Skin epidermis (tissue), 12 donors: ENCODE measurements at regions not wholly inside any gene's neighbourhood (a gene's known extent, or its start where the extent isn't known, plus 50 kb on each side); places are given as distances from the start of the nearest gene placed in this dataset.

Experiments used
- H3K27ac ChIP-seq, 21 experiments: fragments of 200-600 bp; sonication (generic) in 11 of 21; one replicate each; pipeline ENCODE4 v1.5.0; 2020; ENCODE audit warnings: mild to moderate bottlenecking in 3 of 21, inconsistent platforms in 2 of 21, moderate library complexity in 2 of 21
- H3K4me3 ChIP-seq, 7 experiments: fragments of 200-600 bp; sonication (generic) in 2 of 7; one replicate each; pipeline ENCODE4 v1.5.0; 2020; ENCODE audit warnings: inconsistent platforms in 2 of 7, mild to moderate bottlenecking in 2 of 7, moderate library complexity in 1 of 7

DNA sequence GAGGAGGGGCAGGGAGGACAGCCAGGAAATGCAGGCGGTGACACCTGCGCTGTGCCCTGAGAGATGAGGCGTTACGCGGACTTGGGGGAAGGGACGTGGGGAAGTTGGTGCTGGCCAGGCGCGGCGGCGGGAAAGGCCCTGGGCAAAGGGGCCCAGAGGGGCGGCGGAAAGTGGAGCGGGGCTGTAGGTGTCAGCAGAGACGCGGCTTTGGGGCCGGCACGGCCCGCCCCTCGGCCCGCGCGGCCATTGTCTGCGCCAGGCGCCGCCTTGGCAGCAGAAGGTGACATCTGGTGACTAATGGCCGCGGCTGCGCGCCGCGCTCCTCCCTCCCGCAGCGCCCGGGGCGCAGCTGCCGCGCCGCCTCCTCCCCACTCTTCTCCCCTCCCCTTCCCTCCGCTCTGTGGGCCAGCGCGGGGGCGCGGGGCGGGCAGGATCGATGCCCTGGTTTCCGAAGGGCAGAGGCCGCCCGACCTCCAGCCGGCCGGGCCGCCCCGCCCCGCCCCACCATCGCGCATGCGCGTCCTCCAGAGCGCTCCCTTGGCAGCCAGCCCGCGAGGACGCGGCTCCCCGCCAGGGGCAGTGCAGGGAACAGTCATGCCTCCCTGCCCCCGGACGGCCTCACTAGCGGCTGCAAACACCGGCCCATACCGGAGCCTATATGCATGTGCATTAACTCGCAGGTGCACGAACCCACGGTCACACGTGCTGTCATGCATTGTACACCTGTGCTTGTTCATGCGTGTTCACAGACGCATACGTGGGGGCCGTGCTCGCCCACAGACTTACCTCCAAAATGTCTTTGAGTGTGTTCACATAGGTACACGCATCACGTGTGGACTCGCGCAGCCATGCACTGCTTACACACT, 269.6 kb downstream of the RPS24 start:
- H3K27ac ChIP-seq = peak overlapping the region; percentile 4 to 96 (median 89)

DNA sequence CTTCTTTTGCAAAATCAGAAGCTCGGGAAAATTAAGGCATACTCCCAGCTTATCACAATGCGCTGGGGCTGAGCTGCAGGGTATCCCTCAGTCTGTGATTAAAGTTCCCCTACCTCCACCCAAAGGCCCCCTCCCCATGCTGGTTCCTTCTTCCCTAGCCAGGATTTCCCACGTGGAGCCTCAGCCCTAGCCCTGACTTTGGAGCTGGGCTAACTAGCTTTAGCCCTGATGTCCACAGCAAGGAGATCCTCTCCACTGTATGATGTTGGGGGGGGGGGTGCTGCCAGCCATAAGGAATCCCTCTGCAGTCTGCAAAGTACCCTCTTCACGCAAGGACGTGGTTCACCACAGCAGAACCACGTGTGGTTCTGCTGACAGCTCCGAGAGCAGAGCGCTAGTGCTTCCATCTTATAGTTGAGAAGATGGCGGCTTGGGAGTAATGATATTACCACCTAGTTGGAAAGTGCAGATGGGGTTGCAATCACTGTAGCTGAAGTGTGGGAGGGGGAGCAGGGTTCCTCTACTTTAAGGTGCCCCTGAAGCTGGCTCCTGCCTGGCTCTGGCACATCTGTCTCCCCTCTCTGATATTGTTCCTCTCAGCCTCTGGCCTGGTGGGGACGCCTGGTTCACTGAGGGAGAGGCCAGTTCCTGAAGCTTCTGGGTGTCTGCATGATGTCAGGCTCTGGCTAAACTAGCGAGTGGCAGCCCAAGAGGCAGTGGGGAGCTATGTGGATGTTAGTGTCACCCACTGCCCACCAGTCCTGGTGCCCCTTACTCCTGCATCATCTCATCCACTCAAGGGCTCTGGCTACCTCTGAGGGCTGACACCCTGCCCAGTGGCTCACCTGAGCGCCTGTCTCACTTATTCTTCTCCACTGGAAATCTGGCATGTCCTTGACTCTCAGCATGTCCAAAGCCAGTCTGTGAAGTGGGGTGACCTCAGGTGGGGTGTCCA, 270.7 kb downstream of the RPS24 start:
- no peak overlapping the region for H3K27ac ChIP-seq
- H3K4me3 ChIP-seq = no peak overlapping the region

More for the DNA sequence above, 269.6 kb downstream of the RPS24 start:
- H3K4me3 ChIP-seq = peak overlapping the region; percentile 45 to 62 (median 52)

DNA sequence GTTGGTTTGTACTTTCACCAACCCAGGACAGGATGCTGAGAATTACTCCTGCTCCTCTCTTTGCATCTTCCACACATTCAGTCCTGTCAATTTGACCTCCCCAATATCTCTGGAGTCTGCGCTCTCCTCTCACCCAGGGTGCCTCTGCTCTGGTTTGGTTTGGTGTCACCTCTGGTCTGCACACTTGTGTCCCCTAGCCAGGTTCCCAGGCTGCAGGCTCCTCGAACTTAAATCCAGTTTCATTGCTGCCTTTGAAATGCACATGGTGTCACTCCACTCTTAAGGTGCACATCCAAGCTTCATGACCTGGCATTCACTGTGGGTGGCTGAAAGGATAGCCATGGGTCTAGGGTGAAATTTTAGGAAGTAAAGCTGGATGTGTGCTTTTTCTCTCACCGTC, 271.6 kb downstream of the RPS24 start:
- no peak overlapping the region for H3K4me3 ChIP-seq
- no peak overlapping the region for H3K27ac ChIP-seq

DNA sequence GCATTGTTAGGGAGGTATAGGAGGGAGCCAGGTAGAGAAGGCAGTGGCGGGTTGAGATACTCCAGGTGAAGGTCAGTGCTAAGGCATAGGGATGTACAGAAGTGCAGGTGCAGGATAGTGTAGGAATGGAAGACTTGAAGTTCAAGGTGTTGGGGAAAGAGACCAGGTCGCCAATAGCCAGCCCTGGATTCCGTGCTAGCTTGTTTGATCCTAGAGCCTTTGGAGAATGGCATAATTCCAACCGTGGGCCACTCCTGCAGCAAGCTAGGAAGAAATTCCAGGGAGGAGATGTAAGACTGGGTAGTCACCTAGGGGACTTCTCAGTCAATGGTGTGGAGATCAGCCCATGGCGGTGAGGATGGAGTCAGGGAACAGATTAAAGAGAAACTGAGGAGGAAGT, 272.7 kb downstream of the RPS24 start:
- H3K27ac ChIP-seq = no peak overlapping the region

DNA sequence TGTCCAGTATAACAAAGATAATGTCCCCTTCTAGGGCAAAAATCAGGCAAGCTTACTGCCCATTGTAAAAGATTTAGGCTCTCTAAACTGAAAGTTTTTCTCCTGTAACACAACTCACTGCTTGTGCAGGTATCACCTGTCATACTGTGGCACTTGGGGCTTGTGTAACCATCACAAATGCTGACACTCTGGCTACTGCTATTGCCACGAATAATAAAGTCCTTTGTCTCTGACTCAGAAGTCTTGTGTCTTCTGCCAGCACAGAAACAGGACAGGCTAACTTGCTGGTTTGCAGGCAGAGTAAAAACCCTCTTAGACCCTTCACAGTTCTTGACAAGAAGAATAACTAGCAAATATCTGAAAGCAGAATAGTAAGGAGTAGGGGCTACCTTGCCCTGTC, 273.9 kb downstream of the RPS24 start:
- no peak overlapping the region for H3K4me3 ChIP-seq
- no peak overlapping the region for H3K27ac ChIP-seq

More for the DNA sequence above, 272.7 kb downstream of the RPS24 start:
- H3K4me3 ChIP-seq = no peak overlapping the region

DNA sequence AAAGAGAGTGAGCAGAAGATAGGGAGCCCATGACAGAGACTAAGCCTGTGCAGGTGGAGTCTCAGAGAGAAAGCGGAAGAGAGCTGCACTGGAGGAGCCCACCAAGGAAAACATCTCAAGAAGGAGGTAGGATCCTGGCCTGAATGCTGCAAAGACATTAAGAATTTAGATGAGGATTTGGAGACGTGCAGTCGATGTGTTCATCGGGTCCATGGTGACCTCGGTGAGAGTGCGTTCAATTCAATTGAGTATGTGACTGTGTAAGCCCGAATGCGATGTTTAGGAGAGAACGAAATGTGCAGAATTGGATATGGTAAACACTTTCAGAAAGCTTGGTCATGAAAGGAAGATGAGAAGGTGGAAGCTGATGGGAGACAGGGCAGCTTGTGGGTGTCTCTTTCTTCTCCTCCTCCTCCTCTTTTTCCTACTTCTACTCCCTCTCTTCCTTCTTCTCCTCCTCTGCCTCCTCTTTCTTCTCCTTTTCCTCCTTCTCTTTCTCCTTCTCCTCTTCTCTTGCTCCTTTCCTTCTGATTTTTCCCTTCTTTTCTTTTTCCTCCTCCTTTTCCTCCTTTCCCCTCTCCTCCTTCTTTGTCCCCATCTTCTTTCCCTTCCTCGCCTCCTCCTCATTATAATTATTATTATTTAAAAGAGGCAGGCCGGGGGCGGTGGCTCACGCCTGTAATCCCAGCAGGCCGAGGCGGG, 276.0 kb downstream of the RPS24 start:
- H3K27ac ChIP-seq = no peak overlapping the region

DNA sequence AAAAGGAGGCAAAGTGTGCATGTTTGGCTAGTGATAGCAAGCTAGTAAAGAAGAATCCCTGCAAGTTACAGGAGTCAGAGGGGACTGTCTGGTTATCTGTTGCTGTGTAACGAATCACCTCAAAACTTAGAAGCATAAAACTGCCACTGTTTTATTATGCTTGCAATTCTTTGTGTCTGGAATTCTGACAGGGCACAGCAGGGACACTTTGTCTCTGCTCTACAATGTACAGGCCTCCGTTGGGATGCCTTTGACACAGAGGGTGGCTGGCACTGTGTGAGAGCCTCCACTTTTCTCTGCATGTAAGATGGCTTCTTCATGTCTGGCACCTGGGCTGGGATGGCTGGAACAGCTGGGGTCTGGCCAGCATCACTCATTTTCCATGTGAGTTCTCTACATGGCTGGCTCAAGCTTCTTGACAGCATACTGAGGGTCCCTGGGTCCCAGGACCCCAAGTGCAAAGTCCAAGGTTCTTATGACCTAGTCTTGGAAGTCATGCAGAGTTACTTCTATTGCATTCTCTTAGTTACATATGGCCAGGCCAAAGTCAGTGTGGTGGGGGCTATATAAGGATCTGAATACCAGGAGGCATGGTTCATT, 276.9 kb downstream of the RPS24 start:
- no peak overlapping the region for H3K4me3 ChIP-seq
- no peak overlapping the region for H3K27ac ChIP-seq

More for the DNA sequence above, 276.0 kb downstream of the RPS24 start:
- no peak overlapping the region for H3K4me3 ChIP-seq

DNA sequence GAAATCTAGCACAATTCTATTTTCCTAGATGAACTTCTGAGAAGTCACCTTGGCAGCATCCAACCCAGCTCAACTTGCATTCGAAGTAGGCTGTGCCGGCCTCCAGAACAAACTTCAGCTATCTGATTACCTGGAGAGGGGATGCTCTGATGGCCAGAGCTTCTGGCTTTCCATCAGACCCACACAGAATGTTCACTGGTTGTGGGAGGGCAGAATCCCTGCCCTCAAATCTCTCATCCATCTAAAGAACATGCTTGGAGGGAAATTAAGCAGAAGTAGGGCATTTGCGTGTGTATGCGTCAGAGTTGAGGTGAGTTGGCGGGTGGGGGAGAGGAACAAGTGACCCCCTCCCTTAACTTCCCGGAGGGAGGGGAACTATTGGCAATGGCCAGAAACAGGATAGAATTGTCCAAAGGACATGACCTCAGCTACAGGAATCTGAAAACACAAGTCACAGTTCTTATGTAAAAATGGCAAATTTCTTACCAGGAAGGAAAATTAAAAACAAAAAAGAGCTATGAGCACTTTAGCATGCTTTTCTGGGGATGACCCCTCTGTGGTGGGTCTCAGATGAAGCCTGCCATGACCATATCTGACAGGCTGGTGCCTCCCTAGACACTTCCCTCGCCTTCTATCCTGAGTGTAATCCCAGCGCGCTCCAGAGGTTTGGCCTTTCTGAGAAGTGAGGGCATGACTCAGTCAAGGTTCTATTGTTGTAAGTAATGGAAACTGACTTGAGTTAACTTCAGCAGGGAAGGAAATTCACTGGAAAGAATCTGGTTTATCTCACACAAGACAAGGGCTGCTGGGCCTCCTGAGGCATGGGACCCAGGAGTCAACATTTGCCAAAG, 278.8 kb downstream of the RPS24 start:
- H3K27ac ChIP-seq = peak overlapping the region in 2 of 21 experiments; percentile 5 to 36
- no peak overlapping the region for H3K4me3 ChIP-seq

DNA sequence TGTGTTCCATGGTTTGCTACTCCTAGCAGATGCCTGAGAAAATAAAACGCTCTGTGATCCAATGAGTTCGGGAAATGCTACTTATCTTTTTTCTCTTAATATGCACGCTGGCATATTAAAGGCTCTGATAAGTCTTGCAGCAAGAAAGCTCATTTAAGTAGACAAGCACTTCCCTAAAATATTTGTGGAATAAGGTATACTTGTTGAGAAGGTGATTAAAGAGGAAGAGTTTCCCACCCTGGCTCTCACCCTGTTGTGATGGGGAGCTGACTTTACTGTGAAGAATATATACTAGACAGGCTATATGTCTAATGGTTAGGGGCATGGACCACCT, 279.4 kb downstream of the RPS24 start:
- peak overlapping the region in 2 of 21 experiments; percentile 5 to 36 for H3K27ac ChIP-seq
- H3K4me3 ChIP-seq = no peak overlapping the region

DNA sequence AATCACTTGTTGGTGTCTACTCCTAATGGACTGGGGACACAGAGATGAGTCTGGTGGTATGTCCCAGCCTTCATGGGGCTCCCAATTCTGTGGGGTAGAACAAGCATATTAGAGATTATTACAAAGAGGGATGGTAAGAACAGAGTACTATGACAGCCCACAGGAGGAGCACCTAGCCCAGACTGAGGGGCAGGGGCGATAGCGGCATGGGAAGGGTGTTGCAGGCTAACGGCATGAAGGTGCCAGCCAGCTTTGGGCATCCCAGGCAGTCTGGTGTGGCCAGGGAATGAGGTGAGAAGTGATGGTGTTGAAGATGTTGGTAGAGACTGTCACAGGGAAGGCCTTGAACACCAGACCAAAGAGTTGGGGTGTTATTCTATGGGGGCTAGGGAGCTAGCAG, 280.0 kb downstream of the RPS24 start:
- no peak overlapping the region for H3K27ac ChIP-seq
- no peak overlapping the region for H3K4me3 ChIP-seq

DNA sequence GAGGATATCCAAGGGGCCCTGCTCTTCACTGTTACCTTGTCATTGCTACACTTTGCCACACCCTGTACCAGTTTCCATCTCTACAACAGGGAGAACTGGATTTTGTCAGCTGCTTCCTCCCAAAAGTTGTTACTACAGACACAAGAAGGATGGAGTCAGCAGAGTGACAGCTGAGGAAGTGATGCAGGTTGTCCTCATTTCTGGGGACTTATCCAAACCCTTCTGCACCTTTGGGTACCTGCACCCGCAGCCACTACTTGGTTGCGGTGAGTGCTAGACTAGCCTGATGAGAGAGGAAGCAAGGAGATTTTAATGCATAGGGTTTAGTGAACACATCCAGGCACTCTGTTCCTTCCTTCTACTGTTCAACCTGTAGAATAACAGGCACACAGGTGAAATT, 281.0 kb downstream of the RPS24 start:
- no peak overlapping the region for H3K27ac ChIP-seq

DNA sequence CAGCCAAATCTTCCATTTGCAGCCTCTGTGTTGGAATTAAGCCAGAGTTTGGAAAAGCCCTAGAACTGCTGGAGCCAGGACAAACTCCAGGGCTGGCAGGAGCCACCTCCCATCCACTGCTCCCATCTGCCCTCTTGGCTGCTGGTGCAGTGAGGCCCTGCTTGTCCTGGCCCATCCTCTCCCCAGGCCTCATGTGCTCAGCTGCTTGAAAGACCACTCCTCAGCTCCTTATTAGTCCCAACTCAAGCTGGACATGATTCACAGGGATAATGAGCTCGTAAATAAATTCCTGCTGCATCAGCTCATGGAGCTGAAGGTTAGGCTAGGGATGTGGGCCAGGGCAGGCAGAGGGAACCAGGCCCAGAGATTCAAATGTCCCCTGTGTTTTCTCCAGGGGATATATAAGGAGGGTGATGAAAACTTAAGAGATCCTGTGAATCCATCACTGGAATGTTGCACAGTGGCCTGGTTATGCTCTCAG, 282.8 kb downstream of the RPS24 start:
- Histone ChIP-seq H3K27ac (peak overlapping the region in 4 of 21 experiments; percentile 5 to 51 (median 32)), H3K4me3 (no peak overlapping the region)

More for the DNA sequence above, 281.0 kb downstream of the RPS24 start:
- H3K4me3 ChIP-seq = no peak overlapping the region

DNA sequence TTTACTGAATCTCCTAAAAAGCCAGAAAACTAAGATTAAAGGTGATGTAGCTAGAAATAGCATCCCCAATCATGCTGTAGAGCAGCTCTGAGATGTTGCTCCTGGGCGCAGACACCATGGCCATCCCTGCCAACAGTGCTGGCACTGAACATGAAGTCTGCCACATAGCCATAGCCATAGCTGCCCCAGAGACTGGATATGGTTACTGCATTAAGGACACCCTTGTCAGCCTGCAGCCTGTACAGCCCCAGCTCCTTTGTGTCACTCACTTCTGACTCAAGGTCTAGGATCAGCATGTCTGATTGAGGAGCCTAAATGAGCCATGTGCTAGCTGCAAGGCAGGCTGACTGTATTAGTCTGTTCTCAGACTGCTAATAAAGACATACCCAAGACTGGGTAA, 284.6 kb downstream of the RPS24 start:
- no peak overlapping the region for H3K27ac ChIP-seq

DNA sequence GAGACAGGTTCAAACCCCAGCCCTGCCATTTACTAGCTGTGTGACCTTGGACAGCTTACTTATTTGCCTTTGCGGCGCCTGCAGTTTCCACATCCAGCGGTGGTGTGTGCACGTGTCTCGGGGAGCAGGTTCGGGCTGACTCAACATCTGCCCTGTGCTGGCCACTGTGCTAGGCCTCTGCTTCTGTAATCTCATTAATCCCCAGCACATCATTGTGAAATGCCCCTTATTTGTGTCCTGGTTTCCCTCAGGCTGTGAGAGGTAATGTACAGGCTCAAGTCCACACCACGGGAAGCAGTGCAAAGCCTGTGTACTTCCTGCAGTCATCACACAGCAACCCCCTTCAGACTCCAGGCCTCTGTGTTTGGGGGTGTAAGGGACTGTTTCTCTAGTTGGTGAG, 285.7 kb downstream of the RPS24 start:
- Histone ChIP-seq H3K4me3 (no peak overlapping the region), H3K27ac (no peak overlapping the region)

More for the DNA sequence above, 284.6 kb downstream of the RPS24 start:
- no peak overlapping the region for H3K4me3 ChIP-seq

DNA sequence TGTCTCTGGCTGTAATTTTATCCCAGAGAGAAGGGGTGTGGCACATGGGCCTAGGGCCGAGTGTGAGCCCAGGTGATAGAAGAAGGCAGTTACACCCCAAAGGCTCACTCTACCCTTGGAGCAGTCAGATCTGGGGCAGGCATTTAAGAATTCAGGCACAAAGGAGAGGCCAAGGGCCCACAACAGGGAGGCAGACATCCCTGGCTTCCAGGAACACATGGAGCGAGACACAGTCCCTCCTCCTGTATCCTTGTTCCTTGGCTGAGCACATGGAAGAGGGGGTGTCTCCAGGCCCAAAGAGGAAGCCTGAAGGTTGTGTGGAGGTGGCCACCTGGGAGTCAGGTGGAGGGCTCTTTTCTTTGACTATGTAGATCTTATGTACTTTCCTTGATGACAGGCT, 286.2 kb downstream of the RPS24 start:
- no peak overlapping the region for H3K27ac ChIP-seq
- H3K4me3 ChIP-seq = no peak overlapping the region

DNA sequence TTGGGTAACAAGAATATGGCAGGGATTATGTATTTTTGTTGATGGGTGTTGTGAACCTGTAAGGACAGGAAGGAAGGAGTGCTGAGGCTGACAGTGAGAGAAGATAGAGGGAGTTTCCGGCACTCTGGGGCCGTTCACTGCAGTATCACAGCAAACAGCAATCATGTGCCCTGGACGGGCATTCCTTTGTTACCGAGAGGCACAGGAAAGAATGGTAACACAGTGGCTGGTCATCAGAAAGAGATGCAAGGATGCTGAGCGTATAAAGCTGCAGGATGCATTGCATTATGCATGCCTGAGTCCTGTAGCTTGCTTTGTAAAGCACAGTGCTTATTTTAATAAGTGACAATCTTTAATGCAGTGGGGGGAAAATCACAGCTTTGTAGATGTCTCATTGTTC, 286.8 kb downstream of the RPS24 start:
- H3K27ac ChIP-seq = no peak overlapping the region

DNA sequence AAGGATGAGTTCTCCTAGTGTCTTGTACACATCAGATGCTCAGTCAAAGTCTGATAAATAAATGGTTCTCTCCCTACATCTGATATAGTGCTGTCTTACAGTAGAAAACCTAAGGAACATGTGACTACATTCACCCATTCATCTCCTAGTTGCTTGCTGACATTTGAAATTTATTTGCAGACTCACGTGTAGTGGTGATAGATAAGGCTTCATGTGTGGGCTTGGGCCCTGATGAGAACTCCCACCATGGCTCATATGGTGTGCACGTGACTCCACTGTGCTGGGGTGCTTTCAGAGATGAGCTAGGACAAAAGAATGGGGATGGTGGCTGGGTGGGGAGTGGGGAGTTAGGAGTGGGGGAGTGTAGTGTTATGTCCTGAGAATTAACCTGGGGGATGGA, 287.3 kb downstream of the RPS24 start:
- Histone ChIP-seq H3K4me3 (no peak overlapping the region), H3K27ac (no peak overlapping the region)

More for the DNA sequence above, 286.8 kb downstream of the RPS24 start:
- no peak overlapping the region for H3K4me3 ChIP-seq

DNA sequence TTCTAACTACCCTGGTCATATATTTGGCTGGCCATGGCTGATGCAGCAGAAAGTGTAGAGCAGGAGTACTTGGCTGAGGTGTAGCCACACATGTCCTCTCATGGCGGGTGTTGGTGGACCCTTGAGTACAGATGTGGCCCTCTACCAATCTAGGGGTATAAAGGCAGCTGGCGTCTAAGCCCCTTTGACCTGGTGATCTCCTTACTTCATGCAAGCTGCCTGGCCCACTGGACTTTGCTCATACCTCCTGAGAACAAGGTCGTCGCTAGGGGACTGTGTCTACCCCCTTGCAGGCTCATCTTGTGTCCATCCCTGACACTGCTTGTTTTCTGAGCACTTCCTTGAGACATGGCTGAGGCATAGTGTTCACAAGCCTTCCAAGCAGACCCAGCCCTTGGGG, 287.8 kb downstream of the RPS24 start:
- H3K27ac ChIP-seq = no peak overlapping the region

DNA sequence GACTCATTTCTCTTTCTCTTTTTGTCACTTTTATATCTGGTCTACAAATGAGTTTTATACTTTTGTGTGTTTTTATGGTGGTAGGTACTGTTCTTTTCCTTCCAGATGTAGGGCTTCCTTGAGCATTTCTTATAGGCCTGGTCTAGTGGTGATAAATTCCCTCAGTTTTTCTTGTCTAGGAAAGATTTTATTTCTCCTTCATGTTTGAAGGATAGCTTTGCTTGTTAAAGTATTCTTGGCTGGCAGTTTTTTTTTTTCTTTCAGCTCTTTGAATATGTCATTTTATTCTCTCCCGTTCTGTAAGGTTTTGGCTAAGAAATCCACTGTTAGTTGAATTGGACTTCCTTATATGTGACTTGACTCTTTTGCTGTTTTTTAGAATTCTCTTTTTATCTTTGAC, 292.7 kb downstream of the RPS24 start:
- H3K4me3 ChIP-seq = no peak overlapping the region
- no peak overlapping the region for H3K27ac ChIP-seq

More for the DNA sequence above, 287.8 kb downstream of the RPS24 start:
- no peak overlapping the region for H3K4me3 ChIP-seq
